GM12864 (cell line): ENCODE measurements at regions not wholly inside any gene's neighbourhood (a gene's known extent, or its start where the extent isn't known, plus 50 kb on each side); places are given as distances from the start of the nearest gene placed in this dataset.

Experiments
- DNase-seq: peaks from one replicate; pipeline ENCODE4 v3.0.0-alpha.2; 2011; ENCODE audit warnings: low read depth
- H3K4me3 ChIP-seq: 2 replicates; pipeline ENCODE4 v1.5.1; 2011; ENCODE audit warnings: mild to moderate bottlenecking, low read depth, low read length, control low read depth
- TF ChIP-seq, protein P1 (sequence below): IDR thresholded peaks from 2 replicates; pipeline ENCODE4 v1.5.1; 2011; ENCODE audit warnings: low read depth, mild to moderate bottlenecking, moderate library complexity, low read length, control low read depth, inconsistent platforms; ENCODE audit errors: missing control alignments

GRCh38 chr5:3276896-3277295, 318.7 kb upstream of the IRX1 start:
- no peak overlapping the region for H3K4me3 ChIP-seq
- no peak for DNase-seq
- TF ChIP-seq, protein P1, sequence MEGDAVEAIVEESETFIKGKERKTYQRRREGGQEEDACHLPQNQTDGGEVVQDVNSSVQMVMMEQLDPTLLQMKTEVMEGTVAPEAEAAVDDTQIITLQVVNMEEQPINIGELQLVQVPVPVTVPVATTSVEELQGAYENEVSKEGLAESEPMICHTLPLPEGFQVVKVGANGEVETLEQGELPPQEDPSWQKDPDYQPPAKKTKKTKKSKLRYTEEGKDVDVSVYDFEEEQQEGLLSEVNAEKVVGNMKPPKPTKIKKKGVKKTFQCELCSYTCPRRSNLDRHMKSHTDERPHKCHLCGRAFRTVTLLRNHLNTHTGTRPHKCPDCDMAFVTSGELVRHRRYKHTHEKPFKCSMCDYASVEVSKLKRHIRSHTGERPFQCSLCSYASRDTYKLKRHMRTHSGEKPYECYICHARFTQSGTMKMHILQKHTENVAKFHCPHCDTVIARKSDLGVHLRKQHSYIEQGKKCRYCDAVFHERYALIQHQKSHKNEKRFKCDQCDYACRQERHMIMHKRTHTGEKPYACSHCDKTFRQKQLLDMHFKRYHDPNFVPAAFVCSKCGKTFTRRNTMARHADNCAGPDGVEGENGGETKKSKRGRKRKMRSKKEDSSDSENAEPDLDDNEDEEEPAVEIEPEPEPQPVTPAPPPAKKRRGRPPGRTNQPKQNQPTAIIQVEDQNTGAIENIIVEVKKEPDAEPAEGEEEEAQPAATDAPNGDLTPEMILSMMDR, result no peak

- TF ChIP-seq, protein P1, result no peak
- DNase-seq, result no peak
- H3K4me3 ChIP-seq, result no peak overlapping the region
Observed at GRCh38 chr5:3269395-3270169, 326.1 kb upstream of the IRX1 start.

- TF ChIP-seq, protein P1, result no peak
- H3K4me3 ChIP-seq, result no peak overlapping the region
- no peak for DNase-seq
Observed at GRCh38 chr5:3268760-3269330, 326.8 kb upstream of the IRX1 start.

DNA sequence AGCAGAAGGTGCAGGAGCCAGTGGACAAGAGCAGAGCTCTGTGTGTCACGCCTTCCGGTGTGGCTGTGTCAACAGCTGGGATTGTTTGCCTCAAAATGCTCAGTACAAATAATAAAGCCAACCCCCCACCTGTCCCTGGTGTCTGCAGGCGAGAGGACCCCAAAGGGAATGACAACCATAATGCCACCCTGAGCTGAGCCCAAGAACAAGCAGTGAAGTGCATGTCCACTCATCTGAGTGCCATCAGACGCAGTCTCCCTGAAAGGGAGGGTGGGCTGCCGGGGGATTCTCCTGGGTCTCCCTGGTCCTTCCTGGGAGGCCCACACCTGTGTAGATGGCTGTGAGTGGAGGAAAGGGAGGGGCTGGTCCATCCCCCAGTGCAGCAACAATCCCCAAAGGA, 328.8 kb upstream of the IRX1 start:
- H3K4me3 ChIP-seq, result no peak overlapping the region
- DNase-seq, result no peak
- TF ChIP-seq, protein P1, result no peak

GRCh38 chr5:3265936-3266335, 329.7 kb upstream of the IRX1 start:
- H3K4me3 ChIP-seq, result no peak overlapping the region
- no peak for DNase-seq
- TF ChIP-seq, protein P1, result no peak

GRCh38 chr5:3265131-3265885, 330.3 kb upstream of the IRX1 start:
- no peak overlapping the region for H3K4me3 ChIP-seq
- TF ChIP-seq, protein P1, result no peak
- no peak for DNase-seq
